Central memory CD8-positive, alpha-beta T cell (primary cell): ENCODE measurements at regions not wholly inside any gene's neighbourhood (a gene's known extent, or its start where the extent isn't known, plus 50 kb on each side); places are given as distances from the start of the nearest gene placed in this dataset.

Source experiments
- ATAC-seq: fragments of 150-1000 bp; cut with Tn5 transposase; replicated peaks from 2 replicates; pipeline ENCODE4 v1.10.0; 2022; ENCODE audit warnings: mild to moderate bottlenecking, moderate FRiP score, moderate number of reproducible peaks; ENCODE audit not compliant: poor library complexity, severe bottlenecking; ENCODE audit errors: extremely low read depth
- DNase-seq, 2 donors: peaks; one replicate each; pipeline ENCODE4 v3.0.0; 2021; ENCODE audit warnings: low spot score in 2 of 2
- H3K27ac Mint-ChIP-seq: one replicate; pipeline ENCODE4 v1.8.0; 2022; ENCODE audit warnings: low read depth, mild to moderate bottlenecking, moderate library complexity, mixed read lengths
- H3K27me3 Mint-ChIP-seq: one replicate; pipeline ENCODE4 v1.8.0; 2022; ENCODE audit warnings: mixed read lengths
- H3K36me3 Mint-ChIP-seq: one replicate; pipeline ENCODE4 v1.8.0; 2022; ENCODE audit warnings: mild to moderate bottlenecking, moderate library complexity, mixed read lengths; ENCODE audit not compliant: insufficient read depth
- H3K4me1 Mint-ChIP-seq: one replicate; pipeline ENCODE4 v1.8.0; 2022; ENCODE audit warnings: mixed read lengths
- H3K4me3 Mint-ChIP-seq: one replicate; pipeline ENCODE4 v1.8.0; 2022; ENCODE audit warnings: mild to moderate bottlenecking, moderate library complexity, mixed read lengths
- H3K9me3 Mint-ChIP-seq: one replicate; pipeline ENCODE4 v1.8.0; 2022; ENCODE audit warnings: mixed read lengths

DNA sequence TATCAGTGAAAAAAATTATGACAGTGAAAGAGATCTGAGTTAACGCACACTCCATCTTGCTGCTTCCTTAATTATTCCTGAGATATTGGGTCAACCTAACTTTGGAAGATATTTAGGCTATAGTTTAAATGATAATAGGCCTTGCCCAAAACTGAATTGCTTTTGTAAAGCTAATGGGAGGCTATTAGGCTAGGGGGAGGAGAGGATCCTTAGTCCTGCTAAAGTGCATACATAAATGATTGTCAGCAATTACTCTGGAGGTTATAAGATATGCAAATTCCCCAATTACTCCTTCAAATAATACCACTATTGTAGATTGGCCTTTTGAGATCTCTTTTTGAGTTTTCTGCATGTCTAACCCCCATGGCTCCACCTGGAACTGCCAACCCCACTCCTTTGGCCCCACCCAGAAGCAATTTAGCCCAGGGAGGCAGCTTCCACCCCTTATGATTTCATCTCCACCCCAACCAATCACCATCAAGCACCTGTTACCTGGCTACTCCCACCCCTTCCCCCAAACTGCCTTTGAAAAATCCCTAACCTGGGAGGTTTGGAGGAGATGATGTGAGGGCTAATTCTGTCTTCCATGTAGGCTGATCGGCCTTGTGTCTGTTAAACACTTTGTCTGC lies 509.3 kb upstream of the TGFBR2 start:
- H3K4me3 Mint-ChIP-seq: no peak overlapping the region
- H3K27ac Mint-ChIP-seq: no peak overlapping the region
- DNase-seq (no peak), ATAC-seq (no peak)
- H3K27me3 Mint-ChIP-seq: peaks cover 38% of the 10 kb centered on the region
- no peaks in the 10 kb centered on the region for H3K4me1 Mint-ChIP-seq
- no peaks in the 10 kb centered on the region for H3K9me3 Mint-ChIP-seq
- peaks cover 3% of the 10 kb centered on the region for H3K36me3 Mint-ChIP-seq

DNA sequence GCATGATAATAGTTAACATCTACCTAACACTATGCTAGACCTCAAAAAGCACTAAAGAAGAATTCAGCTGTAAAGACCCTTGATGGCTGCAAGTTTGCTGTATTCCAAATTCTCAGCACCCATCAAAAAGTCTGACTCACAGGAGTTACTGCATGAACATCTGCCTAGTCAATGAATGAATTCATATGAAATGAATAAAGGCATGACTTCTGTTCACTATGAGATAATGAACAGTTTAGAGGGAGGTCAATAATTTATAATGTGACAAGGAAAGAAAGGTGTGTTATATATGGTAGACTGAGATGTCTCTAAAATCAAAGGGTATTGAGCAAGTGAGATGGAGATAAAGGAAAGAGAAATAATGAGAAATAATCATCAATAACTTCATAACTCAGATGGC lies 508.2 kb upstream of the TGFBR2 start:
- ATAC-seq (no peak), DNase-seq (no peak)
- H3K4me1 Mint-ChIP-seq: no peaks in the 10 kb centered on the region
- no peak overlapping the region for H3K4me3 Mint-ChIP-seq
- no peaks in the 10 kb centered on the region for H3K9me3 Mint-ChIP-seq
- H3K27ac Mint-ChIP-seq: no peak overlapping the region
- peaks cover 1% of the 10 kb centered on the region for H3K36me3 Mint-ChIP-seq
- peaks cover 29% of the 10 kb centered on the region for H3K27me3 Mint-ChIP-seq

DNA sequence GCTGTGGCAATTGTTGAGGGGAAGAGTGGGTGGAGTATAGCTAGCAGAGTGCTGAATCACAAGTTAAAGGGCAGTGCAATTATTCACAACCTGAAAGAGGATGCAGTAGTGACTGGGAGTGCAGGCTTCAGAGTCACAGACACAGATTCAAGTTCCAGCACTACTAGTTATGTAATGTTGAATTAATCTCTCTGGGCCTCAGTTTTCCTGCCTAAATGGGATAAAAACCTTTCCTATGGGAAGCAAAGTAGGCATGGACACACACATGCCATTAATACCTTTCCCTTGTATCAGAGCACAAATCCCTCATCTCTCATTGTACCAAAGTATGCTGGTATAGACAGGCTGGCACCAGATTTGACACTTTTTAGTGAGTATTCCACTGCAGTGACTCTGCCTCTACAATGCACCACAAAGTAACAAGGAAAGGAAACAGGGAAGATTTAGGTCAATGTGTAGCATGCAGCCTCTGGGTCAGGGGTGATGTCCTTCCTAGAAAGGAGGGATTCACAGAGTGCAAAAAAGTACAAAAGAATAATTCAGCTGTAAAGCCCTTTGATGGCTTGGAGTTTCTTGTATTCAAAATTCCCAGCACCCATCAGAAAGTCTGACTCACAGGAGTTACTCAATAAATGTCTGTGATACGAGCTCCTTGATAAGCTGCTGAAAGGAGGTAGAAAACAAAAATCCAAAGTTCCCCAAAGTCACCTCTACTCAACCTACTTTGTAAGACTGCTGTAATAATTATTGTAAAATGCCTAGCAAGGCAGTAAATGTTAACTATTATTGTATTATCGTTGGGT lies 507.5 kb upstream of the TGFBR2 start:
- Mint-ChIP-seq H3K4me1 (no peaks in the 10 kb centered on the region), H3K27me3 (peaks cover 34% of the 10 kb centered on the region), H3K27ac (no peak overlapping the region), H3K36me3 (peaks cover 1% of the 10 kb centered on the region), H3K4me3 (no peak overlapping the region), H3K9me3 (no peaks in the 10 kb centered on the region)
- ATAC-seq (no peak), DNase-seq (no peak)

DNA sequence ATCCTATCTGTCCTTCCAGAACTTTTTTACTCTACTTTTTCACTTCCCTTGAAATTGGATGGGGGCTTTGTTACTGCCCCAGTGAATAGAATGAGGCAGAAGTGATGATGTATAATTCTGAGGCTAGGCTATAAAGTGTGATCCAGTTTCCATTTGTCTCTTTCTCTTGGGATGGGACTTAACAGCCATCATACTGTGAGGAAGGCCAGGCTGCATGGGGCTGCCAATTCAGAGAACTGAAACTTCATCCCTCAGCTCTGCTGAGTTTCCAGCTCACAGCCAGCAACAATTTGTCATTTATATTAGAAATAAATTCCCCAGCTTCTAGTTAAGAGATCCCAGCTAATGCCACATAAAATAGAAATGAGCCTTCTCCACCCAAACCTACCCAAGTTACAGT lies 504.0 kb upstream of the TGFBR2 start:
- ATAC-seq (no peak), DNase-seq (no peak)
- no peak overlapping the region for H3K27ac Mint-ChIP-seq
- H3K4me1 Mint-ChIP-seq: no peaks in the 10 kb centered on the region
- H3K9me3 Mint-ChIP-seq: no peaks in the 10 kb centered on the region
- H3K36me3 Mint-ChIP-seq: no peaks in the 10 kb centered on the region
- peaks cover 65% of the 10 kb centered on the region for H3K27me3 Mint-ChIP-seq
- H3K4me3 Mint-ChIP-seq: no peak overlapping the region

DNA sequence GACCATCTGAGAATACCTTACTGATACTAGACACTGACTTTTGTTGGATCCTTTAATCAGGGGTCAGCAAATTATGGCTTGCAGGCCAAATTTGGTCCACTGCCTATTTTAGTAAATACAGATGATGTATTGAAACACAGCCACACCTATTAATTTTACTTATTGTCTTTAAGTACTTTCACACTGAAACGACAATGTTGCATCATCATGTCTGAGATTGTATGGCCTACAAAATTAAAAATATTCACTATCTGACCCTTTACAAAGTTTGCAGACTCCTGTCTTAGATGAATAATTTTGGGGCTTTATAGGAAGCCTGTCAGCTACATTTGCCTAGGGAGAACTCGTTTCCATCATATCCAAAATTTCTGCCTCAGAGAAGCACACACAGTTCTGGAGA lies 503.2 kb upstream of the TGFBR2 start:
- no peak for DNase-seq
- ATAC-seq: no peak
- H3K4me1 Mint-ChIP-seq: no peaks in the 10 kb centered on the region
- no peak overlapping the region for H3K4me3 Mint-ChIP-seq
- no peak overlapping the region for H3K27ac Mint-ChIP-seq
- no peaks in the 10 kb centered on the region for H3K36me3 Mint-ChIP-seq
- H3K27me3 Mint-ChIP-seq: peaks cover 68% of the 10 kb centered on the region
- no peaks in the 10 kb centered on the region for H3K9me3 Mint-ChIP-seq

DNA sequence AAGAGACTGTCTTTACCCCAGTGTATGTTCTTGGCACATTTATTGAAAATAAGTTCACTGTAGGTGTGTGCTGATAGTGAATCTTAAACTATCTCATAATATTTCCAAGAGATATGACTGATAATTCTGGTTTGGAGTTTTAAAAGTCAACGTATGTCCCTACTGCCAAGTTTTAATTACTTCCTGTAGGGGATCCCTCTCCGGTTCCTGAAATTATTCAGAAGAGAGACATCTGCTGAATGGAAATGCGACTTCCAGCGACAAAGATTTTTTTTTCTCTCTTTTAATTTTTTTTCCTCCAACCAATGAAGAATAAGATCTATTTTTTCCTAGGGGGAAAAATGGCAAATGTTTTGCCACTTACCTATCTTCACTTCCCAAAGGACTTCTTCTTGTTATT lies 498.9 kb upstream of the TGFBR2 start:
- ATAC-seq (no peak), DNase-seq (no peak)
- H3K27ac Mint-ChIP-seq: no peak overlapping the region
- H3K4me1 Mint-ChIP-seq: no peaks in the 10 kb centered on the region
- peaks cover 68% of the 10 kb centered on the region for H3K27me3 Mint-ChIP-seq
- H3K4me3 Mint-ChIP-seq: no peak overlapping the region
- H3K9me3 Mint-ChIP-seq: no peaks in the 10 kb centered on the region
- no peaks in the 10 kb centered on the region for H3K36me3 Mint-ChIP-seq

DNA sequence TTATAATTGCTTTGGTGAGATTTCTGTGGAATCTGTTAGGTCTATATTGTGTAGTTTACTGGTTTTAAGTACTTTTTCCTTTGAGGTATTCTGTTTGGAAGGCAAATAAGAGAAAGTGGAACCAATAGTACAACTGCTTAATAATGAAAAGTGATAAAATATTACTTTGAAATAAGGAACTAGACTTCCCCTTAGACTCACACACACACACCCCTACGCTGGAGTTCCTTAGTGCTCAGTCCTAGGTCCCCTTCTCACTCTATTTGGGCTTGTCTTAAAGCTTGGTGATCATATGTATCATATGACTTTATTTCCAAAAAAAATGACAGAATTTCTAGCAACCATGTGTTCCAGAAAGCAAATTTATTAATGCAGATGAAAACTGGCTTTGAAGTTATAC lies 494.0 kb upstream of the TGFBR2 start:
- Mint-ChIP-seq H3K36me3 (no peaks in the 10 kb centered on the region), H3K4me1 (no peaks in the 10 kb centered on the region), H3K4me3 (no peak overlapping the region), H3K9me3 (no peaks in the 10 kb centered on the region), H3K27me3 (peaks cover 29% of the 10 kb centered on the region), H3K27ac (no peak overlapping the region)
- ATAC-seq: no peak
- DNase-seq: no peak

DNA sequence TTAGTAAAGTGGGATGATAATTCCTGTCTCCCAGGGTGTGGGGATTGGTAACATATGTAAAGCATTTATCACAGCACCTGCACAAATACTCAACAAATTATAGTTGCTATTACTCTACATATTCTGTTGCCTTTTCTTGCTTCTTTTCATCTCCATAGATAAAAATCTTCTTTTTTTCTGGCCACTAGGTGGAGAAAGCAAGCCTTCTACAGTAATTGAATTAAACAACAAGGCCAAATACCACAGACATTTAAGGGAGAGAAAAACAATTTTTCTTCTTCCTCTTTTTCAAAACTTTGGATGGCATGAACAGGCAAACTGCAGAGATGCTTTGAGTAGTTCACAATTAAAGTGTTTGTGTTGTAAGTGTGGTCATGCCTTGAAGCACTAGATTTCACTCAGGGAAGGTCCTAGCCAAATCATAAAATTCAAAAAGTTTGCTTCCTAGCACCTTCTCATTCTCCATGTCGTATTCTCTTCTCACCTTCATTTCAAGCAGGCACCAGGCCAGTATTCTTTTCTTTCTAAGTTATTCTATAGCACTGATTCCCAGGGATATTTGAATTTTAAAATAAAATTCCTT lies 493.4 kb upstream of the TGFBR2 start:
- ATAC-seq (no peak), DNase-seq (no peak)
- Mint-ChIP-seq H3K4me1 (no peaks in the 10 kb centered on the region), H3K27me3 (peaks cover 27% of the 10 kb centered on the region), H3K27ac (no peak overlapping the region), H3K9me3 (no peaks in the 10 kb centered on the region), H3K4me3 (no peak overlapping the region), H3K36me3 (no peaks in the 10 kb centered on the region)

DNA sequence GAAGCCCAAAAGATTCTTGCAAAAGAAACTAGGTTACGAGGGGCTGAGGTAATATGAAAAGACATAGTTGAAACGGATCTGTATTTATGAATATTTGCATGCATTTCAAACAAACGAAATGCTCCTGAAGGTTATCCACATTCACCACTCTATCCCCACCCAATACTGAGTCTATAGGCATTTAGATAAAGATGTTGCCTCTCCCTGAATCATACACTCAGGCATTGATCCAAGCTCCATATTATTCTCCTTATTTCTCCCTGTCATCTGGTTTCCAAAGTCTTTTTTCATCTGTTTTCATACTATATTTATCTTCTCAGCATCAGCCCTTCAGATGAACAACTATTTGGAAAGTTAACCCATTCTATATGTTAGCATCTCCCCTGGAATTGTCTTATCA lies 492.5 kb upstream of the TGFBR2 start:
- Mint-ChIP-seq H3K27me3 (peaks cover 23% of the 10 kb centered on the region), H3K9me3 (no peaks in the 10 kb centered on the region), H3K27ac (no peak overlapping the region), H3K4me3 (no peak overlapping the region), H3K4me1 (no peaks in the 10 kb centered on the region), H3K36me3 (no peaks in the 10 kb centered on the region)
- ATAC-seq (no peak), DNase-seq (no peak)

DNA sequence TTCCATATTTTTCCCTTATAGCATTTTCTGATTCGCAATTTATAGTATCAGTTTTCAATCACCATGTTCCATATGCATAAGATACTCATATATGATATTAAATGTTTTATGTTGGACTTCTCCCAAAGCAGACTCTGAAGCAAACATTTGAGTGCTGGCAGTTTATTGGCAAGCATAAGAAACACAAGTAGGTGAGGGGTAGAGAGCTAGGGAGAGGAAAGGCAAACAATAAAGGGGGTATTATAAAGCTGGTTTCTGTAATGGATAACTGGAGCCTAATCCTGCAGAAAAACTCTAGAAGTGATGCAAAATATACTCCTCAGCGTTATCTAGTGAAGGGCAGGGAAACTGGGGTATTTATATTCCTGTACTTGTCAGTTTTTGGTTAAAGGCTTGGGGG lies 491.5 kb upstream of the TGFBR2 start:
- Mint-ChIP-seq H3K27ac (no peak overlapping the region), H3K36me3 (no peaks in the 10 kb centered on the region), H3K27me3 (peaks cover 22% of the 10 kb centered on the region), H3K4me1 (no peaks in the 10 kb centered on the region), H3K4me3 (no peak overlapping the region), H3K9me3 (no peaks in the 10 kb centered on the region)
- DNase-seq (no peak), ATAC-seq (no peak)

DNA sequence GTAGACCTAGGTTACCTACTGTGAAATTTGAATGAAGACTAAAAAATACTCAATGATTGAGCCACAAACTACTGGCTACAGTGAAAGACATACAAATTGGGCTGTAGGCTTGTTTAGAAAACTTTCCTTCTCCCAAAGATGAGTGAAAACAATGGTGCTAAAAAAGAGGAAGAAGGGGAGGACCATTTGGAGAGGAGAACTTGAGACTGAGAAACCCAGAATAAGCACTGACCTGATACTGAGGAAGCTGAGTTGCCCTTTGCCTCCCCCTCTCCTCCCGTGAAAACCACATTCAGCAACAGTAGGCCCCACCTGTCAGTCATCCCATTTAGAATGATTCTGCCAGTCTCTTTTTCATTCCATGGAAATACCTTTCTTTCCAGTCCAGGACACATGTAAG lies 484.0 kb upstream of the TGFBR2 start:
- Mint-ChIP-seq H3K4me3 (no peak overlapping the region), H3K27me3 (peaks cover 25% of the 10 kb centered on the region), H3K27ac (no peak overlapping the region), H3K9me3 (no peaks in the 10 kb centered on the region), H3K4me1 (no peaks in the 10 kb centered on the region), H3K36me3 (peaks cover 2% of the 10 kb centered on the region)
- ATAC-seq (no peak), DNase-seq (no peak)

DNA sequence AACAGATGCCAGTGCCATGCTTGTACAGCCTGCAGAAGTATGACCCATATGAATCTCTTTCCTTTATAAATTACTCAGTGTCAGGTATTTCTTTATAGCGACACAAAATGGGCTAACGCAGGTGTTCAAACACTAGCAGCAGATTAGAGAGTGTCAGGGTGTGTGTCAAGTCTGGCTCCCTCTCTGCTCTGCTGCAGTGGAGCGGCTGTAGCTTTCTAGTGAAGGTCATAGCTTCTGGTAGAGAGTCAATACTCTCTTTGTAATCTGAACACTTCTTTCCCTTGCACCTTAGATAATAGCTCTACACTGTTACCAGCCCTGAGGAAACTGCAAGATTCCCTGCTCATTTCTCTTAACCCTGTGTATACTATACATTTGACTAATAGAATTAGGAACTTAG lies 483.2 kb upstream of the TGFBR2 start:
- Mint-ChIP-seq H3K4me3 (no peak overlapping the region), H3K9me3 (peaks cover 5% of the 10 kb centered on the region), H3K27me3 (peaks cover 25% of the 10 kb centered on the region), H3K36me3 (peaks cover 2% of the 10 kb centered on the region), H3K27ac (no peak overlapping the region), H3K4me1 (no peaks in the 10 kb centered on the region)
- ATAC-seq (no peak), DNase-seq (no peak)

DNA sequence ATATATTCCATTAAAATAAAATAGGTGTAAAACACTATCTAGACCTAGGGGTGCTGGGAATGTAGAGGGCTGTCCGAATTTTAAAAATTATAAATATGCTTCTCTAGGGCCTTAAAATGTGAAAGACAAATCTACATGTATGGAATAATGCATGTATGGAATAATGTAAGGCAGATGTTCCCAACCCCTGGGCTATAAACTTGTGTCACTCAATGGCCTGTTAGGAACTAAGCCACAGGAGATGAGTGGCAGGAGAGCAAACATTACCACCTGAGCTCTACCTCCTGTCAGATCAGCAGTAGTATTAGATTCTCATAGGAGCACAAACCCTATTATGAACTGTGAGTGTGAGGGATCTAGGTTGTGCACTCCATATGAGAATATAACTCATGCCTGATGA lies 482.6 kb upstream of the TGFBR2 start:
- no peak for ATAC-seq

More for the DNA sequence above, 482.6 kb upstream of the TGFBR2 start:
- DNase-seq: no peak
- Mint-ChIP-seq H3K27me3 (peaks cover 25% of the 10 kb centered on the region), H3K36me3 (peaks cover 2% of the 10 kb centered on the region), H3K4me1 (no peaks in the 10 kb centered on the region), H3K9me3 (peaks cover 5% of the 10 kb centered on the region), H3K4me3 (no peak overlapping the region), H3K27ac (no peak overlapping the region)
